ENCODE measurements at regions not wholly inside any gene's neighbourhood (a gene's known extent, or its start where the extent isn't known, plus 50 kb on each side); places are given as distances from the start of the nearest gene placed in this dataset.
"Not testable (repeated sequence)": the region's sequence is repeated elsewhere in the genome, so short reads cannot be mapped to it uniquely, and the experiment has no call there.

GRCh38 chrX:39063702-39064101, 262.4 kb downstream of the MID1IP1 start:
- in situ Hi-C loops (cut with MboI; ENCODE audit: low pct_ligation_motif_present in 1 of 4, low pct_unique_long_range_greater_than_20kb in 1 of 4, low sequenced_read_pairs in 3 of 4): no loop called here
- Histone ChIP-seq H3K27ac (no peak overlapping the region), H3K4me3 (no peak overlapping the region), H3K4me1 (no peaks in the 10 kb centered on the region), H3K9me3 (no peaks in the 10 kb centered on the region), H3K27me3 (no peaks in the 10 kb centered on the region), H3K36me3 (no peaks in the 10 kb centered on the region)
- intact Hi-C loops (cut with DNase I; ENCODE audit: low total_unique reads): no loop called here
- TF ChIP-seq POLR2AphosphoS5 (IDR thresholded peaks at IDR 0.05) (no peak), EP300 (IDR thresholded peaks at IDR 0.05; ENCODE audit: low read depth) (no peak), POLR2A (IDR thresholded peaks at IDR 0.05) (no peak), CTCF (IDR thresholded peaks at IDR 0.05) (no peak)
- no peak for DNase-seq

- Histone ChIP-seq H3K4me1 (no peaks in the 10 kb centered on the region), H3K4me3 (no peak overlapping the region), H3K36me3 (no peaks in the 10 kb centered on the region), H3K27ac (no peak overlapping the region), H3K27me3 (no peaks in the 10 kb centered on the region), H3K9me3 (no peaks in the 10 kb centered on the region)
- WGBS, 2 donors (ENCODE audit: low coverage in 1 of 2): 70% methylated on average over 21 of the region's 21 CpGs; no CpG with 5 or more reads in 1 of the 2 donors
- intact Hi-C loops (cut with DNase I; ENCODE audit: low total_unique reads): no loop called here
- in situ Hi-C loops (cut with MboI; ENCODE audit: low pct_ligation_motif_present in 1 of 4, low pct_unique_long_range_greater_than_20kb in 1 of 4, low sequenced_read_pairs in 3 of 4): no loop called here
- DNase-seq: no peak
- TF ChIP-seq CTCF (IDR thresholded peaks at IDR 0.05) (no peak), POLR2AphosphoS5 (IDR thresholded peaks at IDR 0.05) (no peak), EP300 (IDR thresholded peaks at IDR 0.05; ENCODE audit: low read depth) (no peak), POLR2A (IDR thresholded peaks at IDR 0.05) (no peak)
These were observed 264.0 kb downstream of the MID1IP1 start for GRCh38 chrX:39065051-39065871.

GRCh38 chrX:39067866-39068265, 266.6 kb downstream of the MID1IP1 start:
- H3K36me3 ChIP-seq: no peaks in the 10 kb centered on the region
- no peak for TF ChIP-seq POLR2A (IDR thresholded peaks at IDR 0.05)
- no peak for TF ChIP-seq POLR2AphosphoS5 (IDR thresholded peaks at IDR 0.05)
- no peak for TF ChIP-seq EP300 (IDR thresholded peaks at IDR 0.05; ENCODE audit: low read depth)
- TF ChIP-seq CTCF (IDR thresholded peaks at IDR 0.05): no peak
- H3K4me3 ChIP-seq: no peak overlapping the region
- WGBS, 2 donors (ENCODE audit: low coverage in 1 of 2): 93 to 100% methylated on average over 1 to 5 of the region's 5 CpGs
- in situ Hi-C loops (cut with MboI; ENCODE audit: low pct_ligation_motif_present in 1 of 4, low pct_unique_long_range_greater_than_20kb in 1 of 4, low sequenced_read_pairs in 3 of 4) (no loop called here), intact Hi-C loops (cut with DNase I; ENCODE audit: low total_unique reads) (no loop called here)
- H3K4me1 ChIP-seq: no peaks in the 10 kb centered on the region
- no peaks in the 10 kb centered on the region for H3K9me3 ChIP-seq
- no peak overlapping the region for H3K27ac ChIP-seq
- H3K27me3 ChIP-seq: no peaks in the 10 kb centered on the region
- DNase-seq: no peak

GRCh38 chrX:39068634-39069033, 267.4 kb downstream of the MID1IP1 start:
- H3K27me3 ChIP-seq; H3K9me3 ChIP-seq; H3K36me3 ChIP-seq; in situ Hi-C loops (cut with MboI; ENCODE audit: low pct_ligation_motif_present in 1 of 4, low pct_unique_long_range_greater_than_20kb in 1 of 4, low sequenced_read_pairs in 3 of 4); intact Hi-C loops (cut with DNase I; ENCODE audit: low total_unique reads); H3K4me3 ChIP-seq; H3K4me1 ChIP-seq; DNase-seq; H3K27ac ChIP-seq: not testable (repeated sequence)
- 71% methylated on average over 1 of the region's 1 CpG; no CpG with 5 or more reads in 1 of the 2 donors for WGBS, 2 donors (ENCODE audit: low coverage in 1 of 2)

- 82% methylated on average over 20 of the region's 28 CpGs; no CpG with 5 or more reads in 1 of the 2 donors for WGBS, 2 donors (ENCODE audit: low coverage in 1 of 2)
- no peaks in the 10 kb centered on the region for H3K36me3 ChIP-seq
- no peaks in the 10 kb centered on the region for H3K4me1 ChIP-seq
- H3K27ac ChIP-seq: no peak overlapping the region
- H3K27me3 ChIP-seq: no peaks in the 10 kb centered on the region
- DNase-seq: no peak
- no peak for TF ChIP-seq POLR2A (IDR thresholded peaks at IDR 0.05)
- no peak for TF ChIP-seq EP300 (IDR thresholded peaks at IDR 0.05; ENCODE audit: low read depth)
- no peak for TF ChIP-seq POLR2AphosphoS5 (IDR thresholded peaks at IDR 0.05)
- TF ChIP-seq CTCF (IDR thresholded peaks at IDR 0.05): no peak
- intact Hi-C loops (cut with DNase I; ENCODE audit: low total_unique reads) (no loop called here), in situ Hi-C loops (cut with MboI; ENCODE audit: low pct_ligation_motif_present in 1 of 4, low pct_unique_long_range_greater_than_20kb in 1 of 4, low sequenced_read_pairs in 3 of 4) (no loop called here)
- H3K4me3 ChIP-seq: no peak overlapping the region
- no peaks in the 10 kb centered on the region for H3K9me3 ChIP-seq
These were observed 268.8 kb downstream of the MID1IP1 start for GRCh38 chrX:39070009-39070408.

Measured in transverse colon (tissue), 4 donors.